ENCODE measurements at regions not wholly inside any gene's neighbourhood (a gene's known extent, or its start where the extent isn't known, plus 50 kb on each side); places are given as distances from the start of the nearest gene placed in this dataset.

DNA sequence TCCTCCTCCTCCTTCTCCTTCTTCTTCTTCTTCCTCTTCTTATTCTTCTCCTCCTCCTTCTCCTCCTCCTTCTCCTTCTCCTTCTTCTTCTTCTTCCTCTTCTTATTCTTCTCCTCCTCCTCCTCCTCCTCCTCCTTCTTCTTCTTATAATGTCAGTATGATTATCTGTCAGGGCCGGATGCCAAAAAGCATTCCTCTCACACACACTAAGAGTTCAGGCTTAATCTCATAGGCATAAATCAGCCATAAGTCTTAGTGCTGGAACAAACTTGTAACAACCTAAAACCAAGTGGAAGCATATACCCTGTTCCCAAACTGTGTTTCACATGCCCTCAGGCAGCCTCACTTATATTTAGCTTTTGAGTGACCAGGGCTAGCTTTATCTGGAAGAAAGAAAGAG, 240.3 kb downstream of the LMX1A start:
- TF ChIP-seq ZFP30 (CRISPR knock-in tag; IDR thresholded peaks at IDR 0.05) (no peak), ZNF70 (CRISPR knock-in tag; IDR thresholded peaks at IDR 0.05) (no peak), RARB (CRISPR knock-in tag; IDR thresholded peaks at IDR 0.05) (no peak), ZFP3 (CRISPR knock-in tag; IDR thresholded peaks at IDR 0.05) (no peak), ISL1 (CRISPR knock-in tag; IDR thresholded peaks at IDR 0.05) (no peak), ESRRG (CRISPR knock-in tag; IDR thresholded peaks at IDR 0.05) (no peak)
- TF ChIP-seq, protein P1, sequence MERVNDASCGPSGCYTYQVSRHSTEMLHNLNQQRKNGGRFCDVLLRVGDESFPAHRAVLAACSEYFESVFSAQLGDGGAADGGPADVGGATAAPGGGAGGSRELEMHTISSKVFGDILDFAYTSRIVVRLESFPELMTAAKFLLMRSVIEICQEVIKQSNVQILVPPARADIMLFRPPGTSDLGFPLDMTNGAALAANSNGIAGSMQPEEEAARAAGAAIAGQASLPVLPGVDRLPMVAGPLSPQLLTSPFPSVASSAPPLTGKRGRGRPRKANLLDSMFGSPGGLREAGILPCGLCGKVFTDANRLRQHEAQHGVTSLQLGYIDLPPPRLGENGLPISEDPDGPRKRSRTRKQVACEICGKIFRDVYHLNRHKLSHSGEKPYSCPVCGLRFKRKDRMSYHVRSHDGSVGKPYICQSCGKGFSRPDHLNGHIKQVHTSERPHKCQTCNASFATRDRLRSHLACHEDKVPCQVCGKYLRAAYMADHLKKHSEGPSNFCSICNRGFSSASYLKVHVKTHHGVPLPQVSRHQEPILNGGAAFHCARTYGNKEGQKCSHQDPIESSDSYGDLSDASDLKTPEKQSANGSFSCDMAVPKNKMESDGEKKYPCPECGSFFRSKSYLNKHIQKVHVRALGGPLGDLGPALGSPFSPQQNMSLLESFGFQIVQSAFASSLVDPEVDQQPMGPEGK (CRISPR knock-in tag; IDR thresholded peaks at IDR 0.05; ENCODE audit: borderline replicate concordance), result no peak
- TF ChIP-seq, protein P2, sequence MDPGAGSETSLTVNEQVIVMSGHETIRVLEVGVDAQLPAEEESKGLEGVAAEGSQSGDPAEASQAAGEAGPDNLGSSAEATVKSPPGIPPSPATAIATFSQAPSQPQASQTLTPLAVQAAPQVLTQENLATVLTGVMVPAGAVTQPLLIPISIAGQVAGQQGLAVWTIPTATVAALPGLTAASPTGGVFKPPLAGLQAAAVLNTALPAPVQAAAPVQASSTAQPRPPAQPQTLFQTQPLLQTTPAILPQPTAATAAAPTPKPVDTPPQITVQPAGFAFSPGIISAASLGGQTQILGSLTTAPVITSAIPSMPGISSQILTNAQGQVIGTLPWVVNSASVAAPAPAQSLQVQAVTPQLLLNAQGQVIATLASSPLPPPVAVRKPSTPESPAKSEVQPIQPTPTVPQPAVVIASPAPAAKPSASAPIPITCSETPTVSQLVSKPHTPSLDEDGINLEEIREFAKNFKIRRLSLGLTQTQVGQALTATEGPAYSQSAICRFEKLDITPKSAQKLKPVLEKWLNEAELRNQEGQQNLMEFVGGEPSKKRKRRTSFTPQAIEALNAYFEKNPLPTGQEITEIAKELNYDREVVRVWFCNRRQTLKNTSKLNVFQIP (CRISPR knock-in tag; IDR thresholded peaks at IDR 0.05; ENCODE audit: borderline replicate concordance, low read depth), result no peak
